ENCODE measurements at regions not wholly inside any gene's neighbourhood (a gene's known extent, or its start where the extent isn't known, plus 50 kb on each side); places are given as distances from the start of the nearest gene placed in this dataset.
"Not testable (repeated sequence)": the region's sequence is repeated elsewhere in the genome, so short reads cannot be mapped to it uniquely, and the experiment has no call there.

DNA sequence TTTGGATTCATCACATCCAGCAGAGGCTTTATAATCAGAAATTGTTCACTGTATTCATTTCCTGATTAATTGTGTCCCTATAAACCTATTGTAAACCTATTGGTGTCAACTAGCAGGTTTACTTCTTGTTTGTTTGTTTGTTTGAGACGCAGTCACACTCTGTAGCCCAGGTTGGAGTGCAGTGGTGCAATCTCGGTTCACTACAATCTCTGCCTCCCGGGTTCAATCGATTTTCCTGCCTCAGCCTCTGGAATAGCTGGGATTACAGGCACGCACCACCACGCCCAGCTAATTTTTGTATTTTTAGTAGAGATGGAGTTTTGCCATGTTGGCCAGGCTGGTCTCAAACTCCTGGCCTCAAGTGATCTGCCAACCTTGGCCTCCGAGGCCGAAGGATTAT lies 215.4 kb upstream of the ZNF385D start:
- H3K79me2 ChIP-seq (ENCODE audit: insufficient read depth, low read length); RAD21 ChIA-PET (ENCODE audit: low non-redundant PET in 1 of 2, low total read pairs in 2 of 2, uncharacterized antibody in 2 of 2, unreplicated experiment in 2 of 2); POLR2A ChIA-PET; intact Hi-C loops (cut with micrococcal nuclease); H2AFZ ChIP-seq (ENCODE audit: low read depth, low read length, poor library complexity, severe bottlenecking); H3K27ac ChIP-seq (ENCODE audit: low read depth, low read length); DNase-seq (ENCODE audit: low read depth, low spot score); H3K36me3 ChIP-seq (ENCODE audit: control insufficient read depth in 1 of 2, insufficient read depth in 2 of 2, low read length in 2 of 2); H3K4me2 ChIP-seq (ENCODE audit: low read length); H3K4me3 ChIP-seq (replicated peaks in 1 of 2; ENCODE audit: low read depth in 1 of 2, low read length in 2 of 2); H4K20me1 ChIP-seq (ENCODE audit: insufficient read depth); BruUV-seq (replicated peaks); CTCF ChIA-PET; H3K4me1 ChIP-seq (ENCODE audit: control insufficient read depth in 1 of 2, insufficient read depth in 2 of 2, low read length in 2 of 2); ATAC-seq; H3K27me3 ChIP-seq (ENCODE audit: insufficient read depth, low read length); H3K9ac ChIP-seq (ENCODE audit: low read length); H3K9me2 ChIP-seq (ENCODE audit: insufficient read depth): not testable (repeated sequence)
- H3K9me3 ChIP-seq (ENCODE audit: control insufficient read depth in 1 of 2, insufficient read depth in 1 of 2, low read depth in 1 of 2, low read length in 2 of 2), result peaks cover 18 to 19% of the 10 kb centered on the region in 2 experiments; a peak in 2 of 4 replicates

- H3K9ac ChIP-seq (ENCODE audit: low read length), result no peak overlapping the region
- CTCF ChIA-PET, result no interaction called here
- ATAC-seq, result no peak
Observed at GRCh38 chr3:21979706-21980105, 228.7 kb upstream of the ZNF385D start.

More at GRCh38 chr3:21979706-21980105, 228.7 kb upstream of the ZNF385D start:
- BruUV-seq (replicated peaks), result no TSS peak
- peaks cover 0 to 15% of the 10 kb centered on the region in 2 experiments; a peak in 1 of 4 replicates for H3K9me3 ChIP-seq (ENCODE audit: control insufficient read depth in 1 of 2, insufficient read depth in 1 of 2, low read depth in 1 of 2, low read length in 2 of 2)
- no peak for DNase-seq (ENCODE audit: low read depth, low spot score)
- intact Hi-C loops (cut with micrococcal nuclease), result no loop called here
- no peaks in the 10 kb centered on the region for H3K27me3 ChIP-seq (ENCODE audit: insufficient read depth, low read length)
- H3K27ac ChIP-seq (ENCODE audit: low read depth, low read length), result no peak overlapping the region
- RAD21 ChIA-PET (ENCODE audit: low non-redundant PET in 1 of 2, low total read pairs in 2 of 2, uncharacterized antibody in 2 of 2, unreplicated experiment in 2 of 2), result no interaction called here
- no peak overlapping the region for H2AFZ ChIP-seq (ENCODE audit: low read depth, low read length, poor library complexity, severe bottlenecking)
- no peak overlapping the region for H3K4me2 ChIP-seq (ENCODE audit: low read length)
- H3K4me3 ChIP-seq (replicated peaks in 1 of 2; ENCODE audit: low read depth in 1 of 2, low read length in 2 of 2), result no peak overlapping the region
- no peaks in the 10 kb centered on the region for H3K79me2 ChIP-seq (ENCODE audit: insufficient read depth, low read length)
- no peaks in the 10 kb centered on the region for H3K9me2 ChIP-seq (ENCODE audit: insufficient read depth)
- H4K20me1 ChIP-seq (ENCODE audit: insufficient read depth), result no peaks in the 10 kb centered on the region
- TF ChIP-seq REST (IDR thresholded peaks at IDR 0.05; ENCODE audit: low read depth) (no peak), SP1 (IDR thresholded peaks at IDR 0.05; ENCODE audit: low read depth) (no peak), YY1 (IDR thresholded peaks at IDR 0.05; ENCODE audit: extremely low read depth, insufficient replicate concordance, low read depth, low read length) (no peak), ZBTB33 (IDR thresholded peaks at IDR 0.05; ENCODE audit: extremely low read depth, insufficient replicate concordance, low read length) (no peak), MAX (IDR thresholded peaks at IDR 0.05) (no peak)
- no peaks in the 10 kb centered on the region for H3K4me1 ChIP-seq (ENCODE audit: control insufficient read depth in 1 of 2, insufficient read depth in 2 of 2, low read length in 2 of 2)
- POLR2A ChIA-PET, result no interaction called here
- H3K36me3 ChIP-seq (ENCODE audit: control insufficient read depth in 1 of 2, insufficient read depth in 2 of 2, low read length in 2 of 2), result no peaks in the 10 kb centered on the region
